A549 (cell line): ENCODE measurements at regions not wholly inside any gene's neighbourhood (a gene's known extent, or its start where the extent isn't known, plus 50 kb on each side); places are given as distances from the start of the nearest gene placed in this dataset.

Experiments used
- ATAC-seq, 2 experiments: fragments of 200-7000 bp in 1 of 2; fragments of >200 bp in 1 of 2; cut with Nextera tagmentation in 1 of 2; cut with Tn5 transposase in 1 of 2; 3 replicates each; pipeline versions ENCODE4 v1.8.0 to v1.9.1; 2018 to 2020; ENCODE audit warnings: mild to moderate bottlenecking in 1 of 2, moderate library complexity in 1 of 2
- CTCF ChIA-PET: fragments of 300-600 bp; sonication (Branson Sonifier 250); formaldehyde crosslinking; extraction: SDS; loops from one replicate; lab custom pipeline; 2021; ENCODE audit warnings: antibody characterized with exemption, inconsistent platforms; lab: Yijun Ruan, JAX
- POLR2A ChIA-PET: fragments of 350-600 bp; formaldehyde crosslinking; extraction: SDS; loops from one replicate; lab custom pipeline; 2021; ENCODE audit warnings: antibody characterized with exemption, inconsistent platforms; lab: Yijun Ruan, JAX
- DNase-seq, 2 experiments: peaks; one replicate each; pipeline versions ENCODE4 v3.0.0 to v3.0.0-alpha.2; 2011 to 2016; ENCODE audit warnings: low read depth in 1 of 2, low spot score in 1 of 2
- FAIRE-seq: peaks from 2 replicates; lab custom pipeline; 2011; peaks lifted over from hg19 to GRCh38; lab: Jason Lieb, UNC
- H3K27ac ChIP-seq, 2 experiments: fragments of >200 bp; sonication (Bioruptor Twin); formaldehyde crosslinking; 3 replicates each; pipeline ENCODE4 v1.5.1; 2016 to 2017
- H3K4me1 ChIP-seq: fragments of >200 bp; sonication (Bioruptor Twin); formaldehyde crosslinking; 3 replicates; pipeline ENCODE4 v1.6.1; 2016
- H3K4me2 ChIP-seq: fragments of >200 bp; sonication (Bioruptor Twin); formaldehyde crosslinking; 3 replicates; pipeline ENCODE4 v1.6.1; 2016
- H3K4me3 ChIP-seq: fragments of >200 bp; sonication (Bioruptor Twin); formaldehyde crosslinking; 3 replicates; pipeline ENCODE4 v1.5.1; 2016
- H3K9me3 ChIP-seq: fragments of >200 bp; sonication (Bioruptor Twin); formaldehyde crosslinking; 3 replicates; pipeline ENCODE4 v1.6.1; 2016
- CBX2 ChIP-seq: fragments of 200-600 bp; sonication (generic); IDR thresholded peaks from 2 replicates; pipeline ENCODE4 v1.6.1; 2016; ENCODE audit warnings: low read depth, mild to moderate bottlenecking, borderline replicate concordance
- CHD4 ChIP-seq: fragments of 200-600 bp; sonication (generic); IDR thresholded peaks from 2 replicates; pipeline ENCODE4 v1.6.1; 2016; ENCODE audit warnings: antibody characterized with exemption, mild to moderate bottlenecking, borderline replicate concordance
- EHMT2 ChIP-seq: fragments of 200-600 bp; sonication (generic); IDR thresholded peaks from 2 replicates; pipeline ENCODE4 v1.6.1; 2016; ENCODE audit warnings: antibody characterized with exemption, low read depth, mild to moderate bottlenecking, moderate library complexity
- FOSL2 ChIP-seq, 2 experiments: fragments of 450-650 bp in 1 of 2; fragments of >200 bp in 1 of 2; sonication (Bioruptor Twin) in 1 of 2; formaldehyde crosslinking; IDR thresholded peaks; 2 replicates each; pipeline versions ENCODE4 v1.5.0 to v1.6.1; 2016 to 2020; ENCODE audit warnings: mild to moderate bottlenecking in 1 of 2, moderate library complexity in 1 of 2
- FOXS1 ChIP-seq: fragments of 250-450 bp; sonication (Bioruptor Pico); IDR thresholded peaks from 2 replicates; pipeline ENCODE4 v1.5.0; 2020; ENCODE audit warnings: mild to moderate bottlenecking, moderate library complexity
- HMGXB4 ChIP-seq: fragments of 250-450 bp; sonication (Bioruptor Pico); IDR thresholded peaks from 2 replicates; pipeline ENCODE4 v1.5.0; 2021; ENCODE audit warnings: mild to moderate bottlenecking, moderate library complexity, borderline replicate concordance
- HOXB5 ChIP-seq: fragments of 250-450 bp; sonication (Bioruptor Pico); IDR thresholded peaks from 2 replicates; pipeline ENCODE4 v1.5.0; 2020; ENCODE audit warnings: mild to moderate bottlenecking, moderate library complexity
- KDM5A ChIP-seq: fragments of 200-600 bp; sonication (generic); IDR thresholded peaks from 2 replicates; pipeline ENCODE4 v1.6.1; 2016; ENCODE audit warnings: antibody characterized with exemption, mild to moderate bottlenecking
- MAFK ChIP-seq: fragments of 450-650 bp; IDR thresholded peaks from 2 replicates; pipeline ENCODE4 v1.6.1; 2014; ENCODE audit not compliant: partially characterized antibody
- MAZ ChIP-seq: fragments of 150-350 bp; IDR thresholded peaks from 2 replicates; pipeline ENCODE4 v1.6.1; 2014; ENCODE audit warnings: antibody characterized with exemption, low read depth, low read length, borderline replicate concordance
- NFE2L2 ChIP-seq: fragments of 150-350 bp; conservative IDR thresholded peaks from 2 replicates; pipeline ENCODE4 v1.6.1; 2014; ENCODE audit warnings: low read length
- NPAS2 ChIP-seq: fragments of 250-450 bp; sonication (Bioruptor Pico); IDR thresholded peaks from 2 replicates; pipeline ENCODE4 v1.8.0; 2022; ENCODE audit warnings: mild to moderate bottlenecking, moderate library complexity, borderline replicate concordance
- NR3C1 ChIP-seq: fragments of >200 bp; sonication (Bioruptor Twin); formaldehyde crosslinking; IDR thresholded peaks from 3 replicates; pipeline ENCODE4 v1.6.1; 2017
- POLR2A ChIP-seq: IDR thresholded peaks from 2 replicates; pipeline ENCODE4 v1.6.1; 2012; ENCODE audit warnings: mild to moderate bottlenecking, low read length
- POLR2AphosphoS2 ChIP-seq: conservative IDR thresholded peaks from 2 replicates; pipeline ENCODE4 v1.6.1; 2012; ENCODE audit warnings: low read length, improper control_type of control experiment, inconsistent platforms
- RARB ChIP-seq: fragments of 250-450 bp; sonication (Bioruptor Pico); IDR thresholded peaks from 2 replicates; pipeline ENCODE4 v1.8.0; 2021; ENCODE audit warnings: mild to moderate bottlenecking, moderate library complexity
- RCOR1 ChIP-seq: fragments of 150-350 bp; IDR thresholded peaks from 2 replicates; pipeline ENCODE4 v1.6.1; 2014; ENCODE audit warnings: antibody characterized with exemption, low read length, low read depth
- RFX5 ChIP-seq: fragments of 450-650 bp; IDR thresholded peaks from 2 replicates; pipeline ENCODE4 v1.7.1; 2014; ENCODE audit warnings: antibody characterized with exemption, mild to moderate bottlenecking, moderate library complexity
- SREBF2 ChIP-seq: fragments of 450-650 bp; IDR thresholded peaks from 2 replicates; pipeline ENCODE4 v1.6.1; 2014; ENCODE audit warnings: mild to moderate bottlenecking, moderate library complexity
- WGBS: methylation state at CpG from one replicate; pipeline ENCODE4 v1.1.6; 2017; ENCODE audit errors: missing lambda C conversion rate; 5-methylcytosine and 5-hydroxymethylcytosine counted together

- DNase-seq (no peak), ATAC-seq (no peak), FAIRE-seq (no peak)
- no peak overlapping the region for H3K4me3 ChIP-seq
- CTCF ChIA-PET: no interaction called here
- TF ChIP-seq SREBF2 (no peak), MAZ (no peak), HMGXB4 (CRISPR knock-in tag) (no peak), RARB (CRISPR knock-in tag) (no peak), HOXB5 (CRISPR knock-in tag) (no peak), FOXS1 (CRISPR knock-in tag) (no peak), POLR2AphosphoS2 (no peak)
- no peaks in the 10 kb centered on the region; the same call in 2 of the 3 replicates for H3K9me3 ChIP-seq
- WGBS: 12% methylated on average over 8 of the region's 8 CpGs
- no peaks in the 10 kb centered on the region for H3K4me1 ChIP-seq
- POLR2A ChIA-PET: no interaction called here
- no peak overlapping the region for H3K4me2 ChIP-seq
- no peak overlapping the region for H3K27ac ChIP-seq
These were observed 216.2 kb upstream of the ASIC2 start for GRCh38 chr17:33509331-33509730.

GRCh38 chr17:33511670-33512069 is 218.6 kb upstream of the ASIC2 start:
- no peak overlapping the region for H3K4me2 ChIP-seq
- H3K9me3 ChIP-seq: no peaks in the 10 kb centered on the region
- DNase-seq (no peak), FAIRE-seq (no peak)
- CTCF ChIA-PET: interaction anchor here (0.9 kb wide), 2 partner anchors 8 to 18 kb away, joined by 3 to 4 read pairs; no protein-coding TSS in a partner anchor
- TF ChIP-seq NPAS2 (CRISPR knock-in tag) (no peak), POLR2A (no peak), NR3C1 (no peak), RCOR1 (no peak), KDM5A (no peak), CBX2 (no peak), CHD4 (no peak)
- TF ChIP-seq, all 56 proteins: peak for 0
- POLR2A ChIA-PET: no interaction called here
- ATAC-seq: no peak
- Histone ChIP-seq H3K27ac (no peak overlapping the region), H3K4me1 (no peaks in the 10 kb centered on the region), H3K4me3 (no peak overlapping the region)
- 2% methylated on average over 2 of the region's 2 CpGs for WGBS

- FAIRE-seq: no peak
- ChIA-PET POLR2A (no interaction called here), CTCF (interaction anchor here (0.9 to 1.8 kb wide), 4 partner anchors 8 to 474 kb away, joined by 3 to 8 read pairs (median 4); no protein-coding TSS in a partner anchor)
- no peak for ATAC-seq
- no peak overlapping the region for H3K27ac ChIP-seq
- no peaks in the 10 kb centered on the region for H3K4me1 ChIP-seq
- no peaks in the 10 kb centered on the region for H3K9me3 ChIP-seq
- no peak overlapping the region for H3K4me3 ChIP-seq
- no peak for DNase-seq
- H3K4me2 ChIP-seq: no peak overlapping the region
- TF ChIP-seq NFE2L2: peak; percentile 36; the same call in 1 of the 2 replicates
- peak; percentile 55 for TF ChIP-seq MAFK
- TF ChIP-seq EHMT2: no peak
- TF ChIP-seq FOSL2 (IDR thresholded peaks at IDR 0.05): no peak
- TF ChIP-seq FOSL2 (CRISPR knock-in tag; IDR thresholded peaks at IDR 0.05): peak; percentile 19; the same call in 1 of the 2 replicates
These were observed 219.0 kb upstream of the ASIC2 start for GRCh38 chr17:33512113-33512512.

GRCh38 chr17:33513769-33514168 is 220.7 kb upstream of the ASIC2 start:
- no peak overlapping the region for H3K4me3 ChIP-seq
- no peak for TF ChIP-seq RFX5
- no peak overlapping the region for H3K4me2 ChIP-seq
- FAIRE-seq (no peak), ATAC-seq (no peak), DNase-seq (no peak)
- 2% methylated on average over 5 of the region's 5 CpGs for WGBS
- no peak overlapping the region for H3K27ac ChIP-seq
- no peaks in the 10 kb centered on the region for H3K4me1 ChIP-seq
- ChIA-PET CTCF (interaction anchor here (0.8 to 1.8 kb wide), 3 partner anchors 8 to 17 kb away, joined by 4 to 8 read pairs (median 6); no protein-coding TSS in a partner anchor), POLR2A (no interaction called here)
- H3K9me3 ChIP-seq: no peaks in the 10 kb centered on the region
